MM.1S (cell line): ENCODE measurements at regions not wholly inside any gene's neighbourhood (a gene's known extent, or its start where the extent isn't known, plus 50 kb on each side); places are given as distances from the start of the nearest gene placed in this dataset.

Source experiments
- DNase-seq: peaks from one replicate; pipeline ENCODE4 v3.0.0-alpha.2; 2015
- H2AFZ ChIP-seq: fragments of 300-600 bp; sonication (generic); 2 replicates; pipeline ENCODE4 v1.6.0; 2016; ENCODE audit warnings: antibody characterized with exemption, low read length
- H3F3A ChIP-seq: fragments of 300-600 bp; sonication (generic); 2 replicates; pipeline ENCODE4 v1.6.1; 2016; ENCODE audit warnings: mild to moderate bottlenecking, antibody characterized with exemption, low read length, moderate library complexity, mixed read lengths; ENCODE audit not compliant: insufficient read depth
- H3K27ac ChIP-seq: fragments of 300-600 bp; sonication (generic); 2 replicates; pipeline ENCODE4 v1.5.1; 2016; ENCODE audit warnings: mild to moderate bottlenecking, low read length
- H3K27me3 ChIP-seq: fragments of 300-600 bp; sonication (generic); replicated peaks from 2 replicates; pipeline ENCODE4 v1.6.0; 2016; ENCODE audit warnings: low read length; ENCODE audit not compliant: insufficient read depth
- H3K36me3 ChIP-seq: fragments of 300-600 bp; sonication (generic); replicated peaks from 2 replicates; pipeline ENCODE4 v1.6.1; 2016; ENCODE audit warnings: mild to moderate bottlenecking, low read length, mixed read lengths; ENCODE audit not compliant: insufficient read depth
- H3K4me1 ChIP-seq: fragments of 300-600 bp; sonication (generic); 2 replicates; pipeline ENCODE4 v1.6.1; 2016; ENCODE audit warnings: low read length, mixed read lengths
- H3K4me2 ChIP-seq: fragments of 300-600 bp; sonication (generic); 2 replicates; pipeline ENCODE4 v1.6.0; 2016; ENCODE audit warnings: low read depth, low read length
- H3K4me3 ChIP-seq: fragments of 300-600 bp; sonication (generic); 2 replicates; pipeline ENCODE4 v1.5.1; 2016; ENCODE audit warnings: low read length, mixed read lengths
- H3K79me2 ChIP-seq: fragments of 300-600 bp; sonication (generic); 2 replicates; pipeline ENCODE4 v1.6.1; 2016; ENCODE audit warnings: mixed run types, low read length, mixed read lengths
- H3K9ac ChIP-seq: fragments of 300-600 bp; sonication (generic); 2 replicates; pipeline ENCODE4 v1.6.1; 2016; ENCODE audit warnings: low read length, mixed read lengths
- H3K9me2 ChIP-seq: fragments of 300-600 bp; sonication (generic); replicated peaks from 2 replicates; pipeline ENCODE4 v1.6.1; 2016; ENCODE audit warnings: mild to moderate bottlenecking, low read length, mixed read lengths; ENCODE audit not compliant: insufficient read depth
- H3K9me3 ChIP-seq: fragments of 300-600 bp; sonication (generic); replicated peaks from 2 replicates; pipeline ENCODE4 v1.6.1; 2016; ENCODE audit warnings: mild to moderate bottlenecking, low read length, mixed read lengths; ENCODE audit not compliant: insufficient read depth
- H4K20me1 ChIP-seq: fragments of 300-600 bp; sonication (generic); 2 replicates; pipeline ENCODE4 v1.6.1; 2016; ENCODE audit warnings: mild to moderate bottlenecking, low read length, moderate library complexity, mixed read lengths; ENCODE audit not compliant: insufficient read depth
- CTCF ChIP-seq: fragments of 300-600 bp; sonication (generic); IDR thresholded peaks from 2 replicates; pipeline ENCODE4 v1.5.1; 2016; ENCODE audit warnings: antibody characterized with exemption, low read length, mixed read lengths
- EZH2 ChIP-seq: fragments of 300-600 bp; sonication (generic); optimal IDR thresholded peaks from 2 replicates; pipeline ENCODE3; 2017; ENCODE audit warnings: low read depth, mild to moderate bottlenecking, antibody characterized with exemption, low read length, mixed read lengths
- EZH2phosphoT487 ChIP-seq: fragments of 300-600 bp; sonication (generic); IDR thresholded peaks from 2 replicates; pipeline ENCODE4 v1.6.1; 2018; ENCODE audit warnings: antibody characterized with exemption, low read length

DNA sequence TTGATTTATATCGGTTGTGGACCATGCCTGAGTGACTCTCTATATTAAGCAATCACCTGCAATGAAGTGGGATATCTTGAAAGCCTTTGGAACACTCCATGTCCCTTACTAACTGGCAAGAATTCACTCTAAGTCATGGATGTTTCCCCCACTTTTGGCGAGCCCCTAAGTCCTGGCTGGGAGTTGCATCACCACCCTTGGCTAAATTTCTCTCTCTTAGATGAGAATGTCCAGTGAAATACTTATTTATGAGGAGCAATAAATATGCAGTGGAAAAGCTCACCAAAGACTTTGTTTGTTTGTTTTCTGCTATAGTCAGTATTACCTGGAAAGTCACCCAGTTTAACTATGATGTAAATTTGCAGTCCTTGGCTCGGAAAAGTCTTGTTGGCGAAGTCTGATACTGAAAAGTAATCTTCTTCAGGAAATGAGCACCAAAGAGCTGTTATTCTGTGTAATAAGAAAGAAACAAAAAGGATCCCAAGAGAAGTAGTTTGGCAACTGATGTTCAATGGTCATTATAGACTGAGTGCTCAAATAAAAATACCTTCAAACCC, 333.8 kb downstream of the DMRT2 start:
- Histone ChIP-seq H3K9ac (no peak overlapping the region), H3K27me3 (no peaks in the 10 kb centered on the region), H3K4me3 (no peak overlapping the region), H3K4me1 (no peaks in the 10 kb centered on the region), H3K27ac (no peak overlapping the region), H4K20me1 (no peaks in the 10 kb centered on the region), H3K9me2 (no peaks in the 10 kb centered on the region), H3K36me3 (no peaks in the 10 kb centered on the region), H3K4me2 (no peak overlapping the region), H2AFZ (no peak overlapping the region), H3K79me2 (no peaks in the 10 kb centered on the region), H3F3A (no peaks in the 10 kb centered on the region), H3K9me3 (no peaks in the 10 kb centered on the region)
- DNase-seq: no peak
- no peak for TF ChIP-seq EZH2
- TF ChIP-seq EZH2phosphoT487: no peak
- no peak for TF ChIP-seq CTCF

DNA sequence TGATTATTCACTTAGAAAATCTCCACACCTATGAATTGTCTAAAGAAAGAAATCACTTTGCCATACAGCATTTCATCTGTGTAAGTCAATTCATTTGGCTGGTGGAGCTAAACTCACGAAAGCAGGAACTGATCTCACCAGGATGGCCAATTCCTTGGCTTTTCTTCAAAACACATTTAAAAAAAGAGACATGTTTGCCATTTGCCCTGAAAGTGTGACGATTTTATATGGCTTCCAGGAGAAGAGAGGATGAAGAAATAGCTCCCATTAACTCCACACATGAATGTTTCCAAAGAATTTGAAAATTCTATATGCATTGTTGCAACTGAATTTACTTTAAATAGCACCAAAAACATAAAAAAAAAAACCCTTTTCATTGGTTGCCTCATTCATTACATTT, 334.7 kb downstream of the DMRT2 start:
- no peak overlapping the region for H3K27ac ChIP-seq
- no peak overlapping the region for H3K4me3 ChIP-seq
- no peaks in the 10 kb centered on the region for H3K4me1 ChIP-seq
- H3K27me3 ChIP-seq: no peaks in the 10 kb centered on the region
- H3K36me3 ChIP-seq: no peaks in the 10 kb centered on the region
- H3K9me3 ChIP-seq: no peaks in the 10 kb centered on the region
- H3K4me2 ChIP-seq: no peak overlapping the region
- no peak overlapping the region for H2AFZ ChIP-seq
- no peak for DNase-seq
- H3K79me2 ChIP-seq: no peaks in the 10 kb centered on the region
- H3F3A ChIP-seq: no peaks in the 10 kb centered on the region
- no peaks in the 10 kb centered on the region for H3K9me2 ChIP-seq
- no peak for TF ChIP-seq EZH2phosphoT487
- TF ChIP-seq EZH2: no peak
- TF ChIP-seq CTCF: no peak
- no peak overlapping the region for H3K9ac ChIP-seq
- H4K20me1 ChIP-seq: no peaks in the 10 kb centered on the region

- H3F3A ChIP-seq: no peaks in the 10 kb centered on the region
- H3K4me1 ChIP-seq: no peaks in the 10 kb centered on the region
- H2AFZ ChIP-seq: no peak overlapping the region
- no peak overlapping the region for H3K4me2 ChIP-seq
- no peaks in the 10 kb centered on the region for H3K27me3 ChIP-seq
- H3K4me3 ChIP-seq: no peak overlapping the region
- H3K27ac ChIP-seq: no peak overlapping the region
- H3K9ac ChIP-seq: no peak overlapping the region
- H4K20me1 ChIP-seq: no peaks in the 10 kb centered on the region
- TF ChIP-seq CTCF (no peak), EZH2 (no peak), EZH2phosphoT487 (no peak)
- no peaks in the 10 kb centered on the region for H3K79me2 ChIP-seq
- no peaks in the 10 kb centered on the region for H3K9me2 ChIP-seq
- H3K36me3 ChIP-seq: no peaks in the 10 kb centered on the region
- no peaks in the 10 kb centered on the region for H3K9me3 ChIP-seq
- DNase-seq: no peak
These were observed 336.3 kb downstream of the DMRT2 start for GRCh38 chr9:1386420-1386819.
